ENCODE measurements at regions not wholly inside any gene's neighbourhood (a gene's known extent, or its start where the extent isn't known, plus 50 kb on each side); places are given as distances from the start of the nearest gene placed in this dataset.

GRCh38 chr1:221430152-221430960 lies 311.5 kb downstream of the DUSP10 start:
- ATAC-seq (no peak), DNase-seq (no peak)
- H3K4me3 ChIP-seq: no peak overlapping the region
- no peaks in the 10 kb centered on the region for H3K36me3 ChIP-seq
- intact Hi-C loops (cut with DNase I): loop anchor here (10.0 kb wide), 2 partner anchors 166 to 616 kb away; no protein-coding TSS in a partner anchor
- H3K9me3 ChIP-seq: peaks cover 0 to 21% of the 10 kb centered on the region in 2 donors
- no peak for TF ChIP-seq CTCF (IDR thresholded peaks at IDR 0.05)
- peaks cover 0 to 9% of the 10 kb centered on the region in 2 donors for H3K4me1 ChIP-seq
- no peak overlapping the region for H3K27ac ChIP-seq
- H3K27me3 ChIP-seq: no peaks in the 10 kb centered on the region

- ATAC-seq (peak; percentile 43), DNase-seq (peak in 1 of 4 donors; percentile 29)
- H3K27me3 ChIP-seq: no peaks in the 10 kb centered on the region
- peaks cover 0 to 10% of the 10 kb centered on the region in 2 donors for H3K4me1 ChIP-seq
- intact Hi-C loops (cut with DNase I): loop anchor here (10.0 kb wide), 2 partner anchors 166 to 616 kb away; no protein-coding TSS in a partner anchor
- no peaks in the 10 kb centered on the region for H3K36me3 ChIP-seq
- no peak overlapping the region for H3K4me3 ChIP-seq
- TF ChIP-seq CTCF (IDR thresholded peaks at IDR 0.05): no peak
- peaks cover 0 to 17% of the 10 kb centered on the region in 2 donors for H3K9me3 ChIP-seq
- no peak overlapping the region for H3K27ac ChIP-seq
Measured at GRCh38 chr1:221431068-221431651, 310.7 kb downstream of the DUSP10 start.

- Histone ChIP-seq H3K9me3 (peaks cover 0 to 10% of the 10 kb centered on the region in 2 donors), H3K4me1 (peaks cover 0 to 10% of the 10 kb centered on the region in 2 donors), H3K27ac (no peak overlapping the region), H3K4me3 (no peak overlapping the region), H3K36me3 (no peaks in the 10 kb centered on the region), H3K27me3 (no peaks in the 10 kb centered on the region)
- TF ChIP-seq CTCF (IDR thresholded peaks at IDR 0.05): no peak
- intact Hi-C loops (cut with DNase I): loop anchor here (10.0 kb wide), 2 partner anchors 167 to 617 kb away; no protein-coding TSS in a partner anchor
- ATAC-seq (no peak), DNase-seq (no peak)
Measured at GRCh38 chr1:221431961-221432360, 309.9 kb downstream of the DUSP10 start.

- ATAC-seq (peak; percentile 87), DNase-seq (peak in 2 of 4 donors; percentile 81 to 92)
Measured at GRCh38 chr1:221435504-221435904, 306.4 kb downstream of the DUSP10 start.

More at GRCh38 chr1:221435504-221435904, 306.4 kb downstream of the DUSP10 start:
- H3K4me3 ChIP-seq: no peak overlapping the region
- H3K36me3 ChIP-seq: no peaks in the 10 kb centered on the region
- no peaks in the 10 kb centered on the region for H3K27me3 ChIP-seq
- H3K9me3 ChIP-seq: no peaks in the 10 kb centered on the region
- H3K4me1 ChIP-seq: peaks cover 0 to 20% of the 10 kb centered on the region in 2 donors
- peak; percentile 87 to 91 for TF ChIP-seq CTCF (IDR thresholded peaks at IDR 0.05)
- intact Hi-C loops (cut with DNase I): loop anchor here (10.0 kb wide), 2 partner anchors 171 to 621 kb away; no protein-coding TSS in a partner anchor
- H3K27ac ChIP-seq: peak overlapping the region in 1 of 2 donors; percentile 22

Measured in left lung (tissue), 4 donors.